ENCODE measurements at regions not wholly inside any gene's neighbourhood (a gene's known extent, or its start where the extent isn't known, plus 50 kb on each side); places are given as distances from the start of the nearest gene placed in this dataset.
"Not testable (repeated sequence)": the region's sequence is repeated elsewhere in the genome, so short reads cannot be mapped to it uniquely, and the experiment has no call there.

DNA sequence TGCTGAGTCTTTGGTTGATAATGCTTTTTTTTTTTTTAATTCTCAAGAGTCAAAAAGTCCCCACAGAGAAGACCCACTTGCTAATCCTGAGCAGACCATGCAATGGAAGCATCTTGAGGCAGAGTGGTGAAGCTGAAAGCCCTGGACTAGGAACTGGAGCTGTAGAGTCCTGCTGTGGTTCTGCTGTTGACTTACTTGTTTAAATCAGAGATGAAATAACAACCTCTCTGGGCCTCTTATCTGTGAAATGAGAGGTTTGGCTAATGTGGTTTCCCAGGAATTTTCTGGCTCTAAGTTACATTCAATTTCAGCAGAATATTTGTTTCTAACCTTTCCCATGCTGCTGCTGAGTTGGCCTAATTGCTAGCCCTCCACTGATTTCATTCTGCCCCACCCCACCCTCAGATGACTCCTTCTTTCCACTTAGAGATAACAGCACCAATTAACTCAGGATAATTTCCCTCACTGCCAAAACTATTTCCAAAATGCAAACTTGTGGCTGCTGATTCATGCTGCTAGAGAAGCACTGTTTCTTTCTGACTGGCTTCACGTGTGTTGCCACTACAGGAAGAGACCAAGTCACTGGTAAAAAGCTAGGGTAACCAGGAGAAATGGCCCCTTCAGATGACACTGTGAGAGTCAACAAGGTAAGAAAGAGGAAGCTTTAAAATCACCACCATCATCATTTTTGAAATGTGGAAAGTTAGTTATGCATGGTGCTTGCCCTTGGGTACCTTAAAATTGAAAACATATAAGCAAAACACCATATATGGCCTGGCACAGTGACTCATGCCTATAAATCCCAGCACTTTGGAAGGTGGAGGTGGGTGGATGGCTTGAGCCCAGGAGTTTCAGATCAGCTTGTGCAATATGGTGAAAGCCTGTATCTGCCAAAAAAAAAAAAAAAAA, 326.4 kb downstream of the DCHS2 start:
- peak overlapping the region; percentile 48 for H3K27ac Mint-ChIP-seq
- no peaks in the 10 kb centered on the region for H3K36me3 Mint-ChIP-seq (ENCODE audit: low read depth)
- peaks cover 2% of the 10 kb centered on the region for H3K9me3 Mint-ChIP-seq
- peak; percentile 66 for DNase-seq
- peaks cover 15% of the 10 kb centered on the region for H3K4me1 Mint-ChIP-seq (ENCODE audit: low read depth)
- CTCF ChIA-PET: interaction anchor here (0.6 kb wide), 1 partner anchor 128 kb away, joined by 3 read pairs; no protein-coding TSS in a partner anchor
- no peak overlapping the region for H3K4me3 Mint-ChIP-seq
- intact Hi-C loops (cut with micrococcal nuclease): loop anchor here (1.0 to 5.0 kb wide), 7 partner anchors 92 to 514 kb away; partner anchors contain the start of gene DCHS2
- peaks cover 13% of the 10 kb centered on the region for H3K27me3 Mint-ChIP-seq (ENCODE audit: low read depth)

DNA sequence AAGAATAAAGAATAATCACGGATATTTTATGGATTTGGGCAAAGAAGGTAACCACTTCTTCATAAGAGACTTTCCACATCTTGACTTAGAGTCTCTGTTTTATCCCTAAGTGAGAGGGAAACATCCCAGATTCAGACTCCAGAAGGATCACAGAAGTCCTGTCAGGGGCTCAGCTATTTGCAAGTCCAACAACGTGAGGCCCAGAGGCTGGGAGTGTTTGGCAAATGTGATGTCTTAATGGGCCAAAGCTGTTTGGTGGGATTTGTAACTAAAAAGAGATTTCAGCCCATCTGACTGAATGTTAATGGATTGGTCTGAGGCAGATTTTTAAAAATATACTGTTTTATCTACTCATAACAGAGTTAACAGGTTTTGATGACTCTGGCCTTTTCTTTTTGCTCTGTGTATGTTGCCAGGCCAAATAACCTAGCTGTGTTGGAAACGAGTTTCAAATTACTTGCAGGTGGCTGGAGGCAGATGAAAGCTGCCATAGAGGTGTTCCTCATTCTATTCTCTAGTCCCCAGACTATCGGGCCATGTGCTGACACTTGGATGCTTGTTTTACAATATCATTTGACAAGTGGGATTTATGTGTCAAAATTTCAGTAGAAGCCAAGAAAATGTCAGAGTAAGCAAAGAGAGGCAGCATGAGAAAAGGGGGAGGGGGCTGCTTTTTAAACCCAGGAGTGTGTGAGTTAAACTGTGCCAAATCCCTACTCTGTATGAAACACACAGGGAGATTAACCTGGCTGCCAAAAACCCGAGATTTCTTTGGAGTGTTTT, 330.9 kb downstream of the DCHS2 start:
- Mint-ChIP-seq H3K36me3 (ENCODE audit: low read depth) (no peaks in the 10 kb centered on the region), H3K4me1 (ENCODE audit: low read depth) (peaks cover 7% of the 10 kb centered on the region), H3K27me3 (ENCODE audit: low read depth) (peaks cover 28% of the 10 kb centered on the region), H3K27ac (no peak overlapping the region), H3K4me3 (no peak overlapping the region), H3K9me3 (no peaks in the 10 kb centered on the region)
- CTCF ChIA-PET: no interaction called here
- DNase-seq: no peak
- intact Hi-C loops (cut with micrococcal nuclease): no loop called here

DNA sequence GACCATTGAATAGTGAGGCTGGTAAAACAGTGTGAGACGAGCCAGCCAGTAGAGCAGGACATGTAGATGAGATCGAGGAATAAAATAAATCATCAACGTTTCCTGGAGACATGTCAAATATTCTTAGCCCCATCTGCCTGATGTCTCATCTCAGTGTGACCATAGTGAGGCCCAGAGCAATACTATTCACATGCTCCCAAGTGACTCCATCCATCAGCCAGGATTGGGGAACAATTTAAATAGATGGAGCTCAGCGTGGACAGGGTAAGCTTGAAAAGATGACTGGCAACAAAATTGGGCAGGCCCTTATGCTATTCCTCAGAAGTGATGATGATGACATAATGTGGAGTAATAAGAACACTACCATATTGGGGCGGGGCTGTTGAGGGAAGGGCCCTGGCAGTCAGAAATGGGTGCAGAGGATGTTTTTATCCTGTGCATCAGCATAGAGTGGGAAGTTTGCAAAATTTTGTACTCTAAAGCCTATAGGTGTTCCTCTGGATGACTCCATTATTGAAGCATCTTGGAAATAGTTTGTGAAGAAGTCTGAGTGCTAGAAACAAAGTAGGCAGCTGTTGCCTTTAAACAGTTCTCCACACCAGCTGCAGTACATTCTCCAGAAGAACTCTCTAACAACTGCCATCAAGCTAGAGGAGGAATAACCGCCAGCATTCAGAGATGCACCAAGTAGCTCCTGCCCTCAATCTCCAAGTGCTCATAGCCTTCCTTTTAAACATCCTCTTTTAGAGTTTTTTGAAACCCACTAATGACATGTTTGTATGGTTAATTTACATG, 333.0 kb downstream of the DCHS2 start:
- intact Hi-C loops (cut with micrococcal nuclease): no loop called here
- DNase-seq: no peak
- CTCF ChIA-PET: no interaction called here
- H3K27ac Mint-ChIP-seq: no peak overlapping the region
- H3K36me3 Mint-ChIP-seq (ENCODE audit: low read depth): no peaks in the 10 kb centered on the region
- no peak overlapping the region for H3K4me3 Mint-ChIP-seq
- H3K27me3 Mint-ChIP-seq (ENCODE audit: low read depth): peaks cover 27% of the 10 kb centered on the region
- no peaks in the 10 kb centered on the region for H3K4me1 Mint-ChIP-seq (ENCODE audit: low read depth)
- H3K9me3 Mint-ChIP-seq: no peaks in the 10 kb centered on the region

DNA sequence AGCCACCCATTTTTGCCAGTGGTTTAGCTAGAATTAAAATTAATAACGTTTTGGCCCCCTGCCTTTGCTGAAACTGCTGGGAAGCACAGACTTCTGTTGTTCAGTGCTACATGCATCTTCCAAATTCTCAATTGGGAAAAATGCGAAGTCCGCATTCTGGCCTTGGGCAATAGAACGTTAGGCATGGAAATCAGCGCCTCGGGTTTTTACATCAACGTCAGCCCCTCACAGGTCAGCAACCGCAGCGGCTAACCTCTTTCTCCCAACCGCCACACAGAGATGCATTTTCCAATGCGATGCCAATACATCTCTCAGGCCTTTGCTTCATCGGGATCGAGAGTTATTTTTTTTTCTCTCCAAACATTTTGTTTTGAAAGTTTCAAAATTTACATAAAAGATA, 339.1 kb downstream of the DCHS2 start:
- no peaks in the 10 kb centered on the region for H3K9me3 Mint-ChIP-seq
- intact Hi-C loops (cut with micrococcal nuclease): no loop called here
- H3K27ac Mint-ChIP-seq: no peak overlapping the region
- no peaks in the 10 kb centered on the region for H3K36me3 Mint-ChIP-seq (ENCODE audit: low read depth)
- DNase-seq: no peak
- H3K4me1 Mint-ChIP-seq (ENCODE audit: low read depth): no peaks in the 10 kb centered on the region
- peaks cover 17% of the 10 kb centered on the region for H3K27me3 Mint-ChIP-seq (ENCODE audit: low read depth)
- no peak overlapping the region for H3K4me3 Mint-ChIP-seq
- CTCF ChIA-PET: no interaction called here

DNA sequence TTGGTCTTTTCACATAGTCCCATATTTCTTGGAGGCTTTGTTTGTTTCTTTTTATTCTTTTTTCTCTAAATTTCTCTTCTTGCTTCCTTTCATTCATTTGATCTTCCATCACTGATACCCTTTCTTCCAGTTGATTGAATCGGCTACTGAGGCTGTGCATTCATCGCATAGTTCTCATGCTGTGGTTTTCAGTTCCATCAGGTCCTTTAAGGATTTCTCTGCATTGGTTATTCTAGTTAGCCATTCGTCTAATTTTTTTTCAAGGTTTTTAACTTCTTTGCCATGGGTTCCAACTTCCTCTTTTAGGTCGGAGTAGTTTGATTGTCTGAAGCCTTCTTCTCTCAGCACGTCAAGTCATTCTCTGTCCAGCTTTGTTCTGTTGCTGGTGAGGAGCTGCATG, 342.4 kb downstream of the DCHS2 start:
- H3K4me1 Mint-ChIP-seq (ENCODE audit: low read depth); H3K9me3 Mint-ChIP-seq; CTCF ChIA-PET; intact Hi-C loops (cut with micrococcal nuclease); H3K4me3 Mint-ChIP-seq; DNase-seq; H3K36me3 Mint-ChIP-seq (ENCODE audit: low read depth); H3K27ac Mint-ChIP-seq: not testable (repeated sequence)
- peaks cover 11% of the 10 kb centered on the region for H3K27me3 Mint-ChIP-seq (ENCODE audit: low read depth)

DNA sequence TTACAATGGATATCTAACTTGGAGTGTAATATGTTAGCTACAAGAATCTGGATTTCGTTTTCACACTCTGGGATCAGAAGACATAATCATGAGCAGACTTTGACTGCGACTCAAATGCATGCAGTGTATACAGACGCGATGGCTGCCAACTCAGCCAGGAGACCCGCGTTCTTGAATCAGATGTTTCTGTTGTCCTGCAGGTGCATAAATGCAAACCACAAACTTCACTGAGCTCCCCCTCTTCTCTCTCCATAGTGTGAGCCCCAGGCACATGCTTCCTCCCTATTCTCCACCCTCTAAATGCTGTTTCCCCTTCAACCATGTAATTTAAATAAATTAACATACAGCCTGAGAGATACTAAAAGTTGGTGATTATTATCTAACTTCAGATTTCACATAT, 347.9 kb downstream of the DCHS2 start:
- no peak overlapping the region for H3K27ac Mint-ChIP-seq
- H3K27me3 Mint-ChIP-seq (ENCODE audit: low read depth): peaks cover 3% of the 10 kb centered on the region
- intact Hi-C loops (cut with micrococcal nuclease): no loop called here
- H3K9me3 Mint-ChIP-seq: no peaks in the 10 kb centered on the region
- H3K4me1 Mint-ChIP-seq (ENCODE audit: low read depth): no peaks in the 10 kb centered on the region
- H3K4me3 Mint-ChIP-seq: no peak overlapping the region
- CTCF ChIA-PET: no interaction called here
- no peaks in the 10 kb centered on the region for H3K36me3 Mint-ChIP-seq (ENCODE audit: low read depth)
- no peak for DNase-seq

DNA sequence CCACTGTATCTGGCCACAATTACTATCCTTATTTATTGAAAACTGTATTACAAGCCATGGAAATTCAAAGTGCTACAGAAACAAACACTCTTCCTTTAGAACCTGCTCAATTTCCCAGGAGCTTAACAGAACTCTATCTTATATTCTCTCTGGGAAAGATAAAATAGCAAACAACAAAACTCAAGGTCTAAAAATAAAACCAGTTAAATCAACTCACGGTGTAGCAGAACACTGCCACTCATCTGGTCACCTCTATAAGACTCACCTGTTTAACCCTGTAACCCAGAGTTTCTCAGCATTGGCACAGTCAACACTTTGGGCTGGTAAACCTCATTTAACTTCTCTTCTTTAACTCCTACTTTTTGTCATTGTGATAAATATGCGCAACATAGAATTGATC, 348.9 kb downstream of the DCHS2 start:
- no peaks in the 10 kb centered on the region for H3K36me3 Mint-ChIP-seq (ENCODE audit: low read depth)
- intact Hi-C loops (cut with micrococcal nuclease): no loop called here
- CTCF ChIA-PET: no interaction called here

DNA sequence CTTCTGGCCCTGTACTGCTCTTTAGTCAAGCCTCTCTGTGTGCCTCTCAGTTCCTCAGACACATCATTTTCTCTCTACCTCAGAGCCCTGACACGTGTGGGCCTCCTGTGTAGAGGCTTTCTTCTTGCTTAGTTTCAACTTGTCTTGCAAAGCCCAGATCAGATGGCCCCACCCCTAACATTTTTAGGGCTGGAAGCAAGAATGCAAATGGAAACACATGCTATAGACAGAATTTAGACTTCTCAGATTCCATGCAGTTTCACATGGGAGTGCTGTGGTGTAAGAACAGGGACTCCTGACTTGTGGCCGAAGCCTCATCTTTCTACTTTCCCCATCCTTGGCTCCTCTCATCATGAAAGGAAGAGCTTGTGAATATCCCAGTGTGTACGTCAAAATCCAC, 350.7 kb downstream of the DCHS2 start:
- Mint-ChIP-seq H3K4me1 (ENCODE audit: low read depth) (no peaks in the 10 kb centered on the region), H3K27me3 (ENCODE audit: low read depth) (no peaks in the 10 kb centered on the region), H3K27ac (no peak overlapping the region), H3K36me3 (ENCODE audit: low read depth) (no peaks in the 10 kb centered on the region), H3K4me3 (no peak overlapping the region), H3K9me3 (no peaks in the 10 kb centered on the region)
- intact Hi-C loops (cut with micrococcal nuclease): no loop called here
- no peak for DNase-seq
- CTCF ChIA-PET: no interaction called here

More for the DNA sequence above, 348.9 kb downstream of the DCHS2 start:
- Mint-ChIP-seq H3K4me1 (ENCODE audit: low read depth) (no peaks in the 10 kb centered on the region), H3K27ac (no peak overlapping the region), H3K27me3 (ENCODE audit: low read depth) (no peaks in the 10 kb centered on the region), H3K9me3 (no peaks in the 10 kb centered on the region), H3K4me3 (no peak overlapping the region)
- no peak for DNase-seq

DNA sequence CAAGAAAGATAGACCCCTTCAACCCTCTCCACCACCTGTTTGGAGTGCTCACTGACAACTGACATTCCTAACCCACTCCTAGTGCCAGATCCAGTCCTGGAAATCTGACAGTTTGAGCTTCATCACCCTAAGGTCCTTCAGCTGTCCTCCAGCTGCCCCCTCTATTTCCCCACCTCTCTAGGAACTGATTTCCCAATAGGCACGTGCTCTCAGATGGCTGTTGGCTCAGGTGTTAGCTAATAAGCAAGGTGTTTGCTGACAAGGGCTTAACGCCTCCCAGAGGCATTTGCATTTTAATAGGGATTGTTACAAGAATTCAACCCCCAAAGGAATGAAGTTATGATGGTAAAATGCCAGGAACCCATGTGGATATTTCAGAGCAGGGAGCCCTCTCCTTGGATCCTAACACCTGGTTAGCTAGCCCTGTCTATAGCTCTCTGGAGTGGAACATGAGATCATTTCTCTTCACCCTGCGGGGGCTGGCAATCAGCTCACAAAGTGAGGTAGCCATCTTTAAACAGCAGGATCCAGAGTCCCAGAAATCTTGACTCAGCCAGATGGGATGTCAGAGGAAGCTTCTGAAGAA, 348.5 kb upstream of the SFRP2 start:
- Mint-ChIP-seq H3K27ac (no peak overlapping the region), H3K4me3 (no peak overlapping the region), H3K36me3 (ENCODE audit: low read depth) (no peaks in the 10 kb centered on the region), H3K4me1 (ENCODE audit: low read depth) (no peaks in the 10 kb centered on the region), H3K9me3 (no peaks in the 10 kb centered on the region), H3K27me3 (ENCODE audit: low read depth) (peaks cover 5% of the 10 kb centered on the region)
- CTCF ChIA-PET: no interaction called here
- intact Hi-C loops (cut with micrococcal nuclease): no loop called here
- no peak for DNase-seq

DNA sequence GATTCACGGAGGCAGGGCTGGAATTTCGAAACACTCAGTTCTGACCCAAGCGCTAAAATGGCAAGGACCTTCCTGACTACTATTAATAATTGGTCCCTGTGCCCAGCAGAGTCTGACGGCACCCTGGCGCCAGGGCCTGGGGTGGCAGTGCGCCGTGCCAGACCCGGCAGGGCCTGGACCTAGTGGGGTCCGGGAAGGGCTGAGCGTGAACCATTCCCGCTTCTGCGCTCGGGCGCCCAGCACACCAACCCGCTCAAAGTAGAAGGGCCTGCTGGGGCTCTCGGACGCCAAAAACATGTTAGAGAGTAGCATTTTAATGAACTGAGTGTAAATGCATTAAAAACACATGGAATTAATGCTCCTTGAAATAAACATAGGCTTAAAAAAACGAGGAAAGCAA, 346.7 kb upstream of the SFRP2 start:
- no peaks in the 10 kb centered on the region for H3K36me3 Mint-ChIP-seq (ENCODE audit: low read depth)
- H3K27me3 Mint-ChIP-seq (ENCODE audit: low read depth): peaks cover 8% of the 10 kb centered on the region
- no peak for DNase-seq
- H3K9me3 Mint-ChIP-seq: no peaks in the 10 kb centered on the region
- intact Hi-C loops (cut with micrococcal nuclease): no loop called here
- no peaks in the 10 kb centered on the region for H3K4me1 Mint-ChIP-seq (ENCODE audit: low read depth)
- no peak overlapping the region for H3K27ac Mint-ChIP-seq
- CTCF ChIA-PET: no interaction called here
- no peak overlapping the region for H3K4me3 Mint-ChIP-seq

DNA sequence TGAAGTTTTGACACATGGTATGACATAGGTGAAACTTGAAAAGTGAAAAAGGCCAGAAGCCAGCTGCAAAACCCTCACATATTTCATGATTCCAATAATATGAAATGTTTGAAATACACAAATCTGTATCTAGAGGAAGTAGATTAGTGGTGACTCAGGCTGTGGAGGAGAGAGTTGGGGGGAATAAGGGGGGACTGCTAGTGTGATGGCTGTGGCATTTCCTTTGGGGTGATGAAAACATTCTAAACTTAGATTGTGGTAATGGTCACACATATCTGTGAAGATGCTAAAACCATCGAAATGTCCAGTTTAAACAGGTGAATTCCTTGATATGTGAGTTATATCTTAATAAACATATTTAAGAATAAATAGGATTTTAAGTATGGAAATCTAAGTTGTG, 343.5 kb upstream of the SFRP2 start:
- no peaks in the 10 kb centered on the region for H3K4me1 Mint-ChIP-seq (ENCODE audit: low read depth)
- intact Hi-C loops (cut with micrococcal nuclease): no loop called here
- no peak overlapping the region for H3K4me3 Mint-ChIP-seq
- no peak for DNase-seq
- H3K9me3 Mint-ChIP-seq: no peaks in the 10 kb centered on the region
- H3K36me3 Mint-ChIP-seq (ENCODE audit: low read depth): no peaks in the 10 kb centered on the region
- no peak overlapping the region for H3K27ac Mint-ChIP-seq
- peaks cover 21% of the 10 kb centered on the region for H3K27me3 Mint-ChIP-seq (ENCODE audit: low read depth)
- CTCF ChIA-PET: no interaction called here

DNA sequence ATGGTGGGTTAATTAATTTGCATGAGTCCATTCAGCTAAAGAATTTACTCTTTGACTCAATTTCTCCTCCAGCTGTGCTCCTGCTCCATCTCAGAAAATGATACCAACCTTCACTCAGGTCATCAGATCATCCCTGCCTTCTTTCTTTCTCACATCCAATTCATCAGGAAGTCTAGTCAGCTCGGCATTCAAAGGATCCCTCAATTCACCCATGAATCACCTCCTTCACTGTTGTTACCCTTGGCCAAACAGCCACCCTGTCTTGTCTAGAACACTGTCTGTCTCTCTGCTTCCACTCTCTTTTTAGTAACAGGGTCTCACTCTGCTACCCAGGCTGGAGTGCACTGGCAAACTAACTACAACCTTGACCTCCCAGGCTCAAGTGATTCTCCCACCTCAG, 337.4 kb upstream of the SFRP2 start:
- H3K27me3 Mint-ChIP-seq (ENCODE audit: low read depth): peaks cover 28% of the 10 kb centered on the region
- no peaks in the 10 kb centered on the region for H3K9me3 Mint-ChIP-seq
- H3K27ac Mint-ChIP-seq: no peak overlapping the region
- CTCF ChIA-PET: no interaction called here
- H3K4me3 Mint-ChIP-seq: no peak overlapping the region
- H3K4me1 Mint-ChIP-seq (ENCODE audit: low read depth): peaks cover 2% of the 10 kb centered on the region
- intact Hi-C loops (cut with micrococcal nuclease): no loop called here
- no peaks in the 10 kb centered on the region for H3K36me3 Mint-ChIP-seq (ENCODE audit: low read depth)
- DNase-seq: no peak

Data from activated naive CD4-positive, alpha-beta T cell treated with anti-CD3 and anti-CD28 coated beads for 36 hours (primary cell).